ENCODE measurements at regions not wholly inside any gene's neighbourhood (a gene's known extent, or its start where the extent isn't known, plus 50 kb on each side); places are given as distances from the start of the nearest gene placed in this dataset.

DNA sequence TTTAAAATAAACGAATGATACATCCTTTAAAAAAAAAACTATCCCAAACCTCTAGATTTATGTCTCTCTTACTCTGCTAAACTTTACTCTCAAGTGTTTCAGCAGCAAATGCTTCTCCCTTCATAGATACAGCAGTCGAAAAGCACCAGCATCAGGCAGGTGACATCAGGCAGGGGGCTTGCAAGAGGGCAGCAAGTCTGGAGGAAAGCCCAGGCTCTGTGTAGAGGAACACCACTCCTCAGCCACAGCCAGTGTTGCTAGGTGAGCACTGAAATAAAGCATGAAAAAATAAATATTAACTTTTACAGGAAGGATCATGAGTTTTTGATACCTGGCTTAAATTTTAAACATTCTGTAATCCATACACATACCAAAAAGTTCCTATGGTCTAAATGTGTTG lies 419.4 kb downstream of the GALC start:
- TF ChIP-seq, protein P1, sequence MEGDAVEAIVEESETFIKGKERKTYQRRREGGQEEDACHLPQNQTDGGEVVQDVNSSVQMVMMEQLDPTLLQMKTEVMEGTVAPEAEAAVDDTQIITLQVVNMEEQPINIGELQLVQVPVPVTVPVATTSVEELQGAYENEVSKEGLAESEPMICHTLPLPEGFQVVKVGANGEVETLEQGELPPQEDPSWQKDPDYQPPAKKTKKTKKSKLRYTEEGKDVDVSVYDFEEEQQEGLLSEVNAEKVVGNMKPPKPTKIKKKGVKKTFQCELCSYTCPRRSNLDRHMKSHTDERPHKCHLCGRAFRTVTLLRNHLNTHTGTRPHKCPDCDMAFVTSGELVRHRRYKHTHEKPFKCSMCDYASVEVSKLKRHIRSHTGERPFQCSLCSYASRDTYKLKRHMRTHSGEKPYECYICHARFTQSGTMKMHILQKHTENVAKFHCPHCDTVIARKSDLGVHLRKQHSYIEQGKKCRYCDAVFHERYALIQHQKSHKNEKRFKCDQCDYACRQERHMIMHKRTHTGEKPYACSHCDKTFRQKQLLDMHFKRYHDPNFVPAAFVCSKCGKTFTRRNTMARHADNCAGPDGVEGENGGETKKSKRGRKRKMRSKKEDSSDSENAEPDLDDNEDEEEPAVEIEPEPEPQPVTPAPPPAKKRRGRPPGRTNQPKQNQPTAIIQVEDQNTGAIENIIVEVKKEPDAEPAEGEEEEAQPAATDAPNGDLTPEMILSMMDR (IDR thresholded peaks at IDR 0.05), result no peak
- no peak for TF ChIP-seq SIN3A (IDR thresholded peaks at IDR 0.05; ENCODE audit: borderline replicate concordance, insufficient read depth, low read depth, low read length)
- TF ChIP-seq, protein P2, sequence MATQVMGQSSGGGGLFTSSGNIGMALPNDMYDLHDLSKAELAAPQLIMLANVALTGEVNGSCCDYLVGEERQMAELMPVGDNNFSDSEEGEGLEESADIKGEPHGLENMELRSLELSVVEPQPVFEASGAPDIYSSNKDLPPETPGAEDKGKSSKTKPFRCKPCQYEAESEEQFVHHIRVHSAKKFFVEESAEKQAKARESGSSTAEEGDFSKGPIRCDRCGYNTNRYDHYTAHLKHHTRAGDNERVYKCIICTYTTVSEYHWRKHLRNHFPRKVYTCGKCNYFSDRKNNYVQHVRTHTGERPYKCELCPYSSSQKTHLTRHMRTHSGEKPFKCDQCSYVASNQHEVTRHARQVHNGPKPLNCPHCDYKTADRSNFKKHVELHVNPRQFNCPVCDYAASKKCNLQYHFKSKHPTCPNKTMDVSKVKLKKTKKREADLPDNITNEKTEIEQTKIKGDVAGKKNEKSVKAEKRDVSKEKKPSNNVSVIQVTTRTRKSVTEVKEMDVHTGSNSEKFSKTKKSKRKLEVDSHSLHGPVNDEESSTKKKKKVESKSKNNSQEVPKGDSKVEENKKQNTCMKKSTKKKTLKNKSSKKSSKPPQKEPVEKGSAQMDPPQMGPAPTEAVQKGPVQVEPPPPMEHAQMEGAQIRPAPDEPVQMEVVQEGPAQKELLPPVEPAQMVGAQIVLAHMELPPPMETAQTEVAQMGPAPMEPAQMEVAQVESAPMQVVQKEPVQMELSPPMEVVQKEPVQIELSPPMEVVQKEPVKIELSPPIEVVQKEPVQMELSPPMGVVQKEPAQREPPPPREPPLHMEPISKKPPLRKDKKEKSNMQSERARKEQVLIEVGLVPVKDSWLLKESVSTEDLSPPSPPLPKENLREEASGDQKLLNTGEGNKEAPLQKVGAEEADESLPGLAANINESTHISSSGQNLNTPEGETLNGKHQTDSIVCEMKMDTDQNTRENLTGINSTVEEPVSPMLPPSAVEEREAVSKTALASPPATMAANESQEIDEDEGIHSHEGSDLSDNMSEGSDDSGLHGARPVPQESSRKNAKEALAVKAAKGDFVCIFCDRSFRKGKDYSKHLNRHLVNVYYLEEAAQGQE (IDR thresholded peaks at IDR 0.05; ENCODE audit: insufficient read depth in 1 of 2, low read depth in 2 of 2, low read length in 1 of 2), result no peak
- no peak for TF ChIP-seq POLR2AphosphoS5 (IDR thresholded peaks at IDR 0.05; ENCODE audit: low read depth, low read length)

Data from Panc1 (cell line).